ENCODE measurements at regions not wholly inside any gene's neighbourhood (a gene's known extent, or its start where the extent isn't known, plus 50 kb on each side); places are given as distances from the start of the nearest gene placed in this dataset.

DNA sequence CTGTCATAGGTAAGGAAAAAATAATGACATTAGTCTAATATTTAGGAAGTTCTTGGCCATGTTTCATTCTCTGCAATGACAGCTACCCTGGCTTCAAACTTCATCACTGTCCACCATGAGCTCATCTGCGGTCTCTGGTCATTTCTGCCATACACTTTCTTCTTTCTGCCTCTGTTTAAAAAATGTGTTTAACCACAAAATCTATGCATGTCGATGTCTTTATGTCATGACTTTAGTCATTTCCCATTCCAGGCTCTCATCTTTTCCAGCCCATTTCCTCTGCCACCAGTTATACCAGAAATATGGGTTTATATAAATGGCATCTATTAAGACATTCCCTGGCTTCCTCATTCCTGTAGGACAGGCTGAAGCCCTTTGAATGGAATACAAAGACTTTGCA lies 68.5 kb upstream of the DUSP10 start:
- no peak overlapping the region for H3K4me3 ChIP-seq
- TF ChIP-seq, protein P1, sequence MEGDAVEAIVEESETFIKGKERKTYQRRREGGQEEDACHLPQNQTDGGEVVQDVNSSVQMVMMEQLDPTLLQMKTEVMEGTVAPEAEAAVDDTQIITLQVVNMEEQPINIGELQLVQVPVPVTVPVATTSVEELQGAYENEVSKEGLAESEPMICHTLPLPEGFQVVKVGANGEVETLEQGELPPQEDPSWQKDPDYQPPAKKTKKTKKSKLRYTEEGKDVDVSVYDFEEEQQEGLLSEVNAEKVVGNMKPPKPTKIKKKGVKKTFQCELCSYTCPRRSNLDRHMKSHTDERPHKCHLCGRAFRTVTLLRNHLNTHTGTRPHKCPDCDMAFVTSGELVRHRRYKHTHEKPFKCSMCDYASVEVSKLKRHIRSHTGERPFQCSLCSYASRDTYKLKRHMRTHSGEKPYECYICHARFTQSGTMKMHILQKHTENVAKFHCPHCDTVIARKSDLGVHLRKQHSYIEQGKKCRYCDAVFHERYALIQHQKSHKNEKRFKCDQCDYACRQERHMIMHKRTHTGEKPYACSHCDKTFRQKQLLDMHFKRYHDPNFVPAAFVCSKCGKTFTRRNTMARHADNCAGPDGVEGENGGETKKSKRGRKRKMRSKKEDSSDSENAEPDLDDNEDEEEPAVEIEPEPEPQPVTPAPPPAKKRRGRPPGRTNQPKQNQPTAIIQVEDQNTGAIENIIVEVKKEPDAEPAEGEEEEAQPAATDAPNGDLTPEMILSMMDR (IDR thresholded peaks at IDR 0.05) = no peak
- DNase-seq = no peak
- no peak overlapping the region for H3K9ac ChIP-seq (ENCODE audit: low read depth in 2 of 2, low read length in 2 of 2)
- H3K36me3 ChIP-seq = no peaks in the 10 kb centered on the region
- H3K4me1 ChIP-seq = no peaks in the 10 kb centered on the region
- H3K27ac ChIP-seq = no peak overlapping the region
- intact Hi-C loops (cut with DNase I) = no loop called here
- no peaks in the 10 kb centered on the region for H3K9me3 ChIP-seq
- no peaks in the 10 kb centered on the region for H3K27me3 ChIP-seq

DNA sequence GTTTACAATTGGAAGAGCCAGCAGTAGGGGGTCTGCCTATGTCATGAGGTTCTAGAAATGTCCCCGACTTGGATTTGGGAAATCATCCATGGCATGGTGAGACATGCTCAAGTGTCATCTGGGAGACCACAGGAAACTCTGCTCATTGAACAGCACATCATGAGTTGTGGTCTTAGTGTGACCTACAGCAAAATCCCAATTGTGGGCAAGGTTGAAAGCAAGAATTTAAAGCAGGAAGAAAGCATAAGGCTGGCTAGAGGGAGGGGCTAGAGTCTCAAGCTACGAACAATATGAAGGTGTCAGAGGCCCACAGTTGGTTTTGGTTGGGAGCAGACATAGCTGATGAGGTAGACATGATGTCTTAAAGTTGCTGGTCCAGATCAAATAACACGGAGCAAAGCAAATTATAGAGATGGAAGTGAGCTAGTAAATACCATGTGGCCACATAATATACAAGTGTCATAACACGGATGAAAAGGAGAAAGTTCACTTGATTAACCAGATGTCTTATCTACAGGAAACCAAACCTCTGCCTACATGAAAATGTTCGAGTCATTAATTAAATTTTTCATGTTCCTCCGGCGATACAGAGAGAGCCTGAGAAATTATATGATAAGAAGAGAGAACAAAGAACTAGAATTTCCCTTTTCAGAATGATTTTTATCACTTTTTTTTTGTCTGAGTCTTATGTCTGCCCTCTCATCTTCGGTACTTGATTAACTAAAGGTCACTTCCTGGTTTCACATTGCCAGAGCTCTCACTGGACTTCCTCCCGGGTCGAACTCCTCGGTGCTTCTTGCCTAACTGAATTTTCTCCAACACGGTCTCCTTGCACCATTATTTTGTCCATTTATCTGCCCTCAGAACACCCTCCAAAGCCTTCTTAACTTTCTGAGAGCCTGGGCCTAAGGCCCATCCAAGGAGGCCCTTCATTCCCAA lies 67.5 kb upstream of the DUSP10 start:
- no peaks in the 10 kb centered on the region for H3K27me3 ChIP-seq
- H3K4me3 ChIP-seq = no peak overlapping the region
- TF ChIP-seq, protein P1 (IDR thresholded peaks at IDR 0.05) = no peak
- H3K9me3 ChIP-seq = no peaks in the 10 kb centered on the region
- no peak for DNase-seq
- no peak overlapping the region for H3K9ac ChIP-seq (ENCODE audit: low read depth in 2 of 2, low read length in 2 of 2)
- no peaks in the 10 kb centered on the region for H3K36me3 ChIP-seq
- intact Hi-C loops (cut with DNase I) = no loop called here
- no peak overlapping the region for H3K27ac ChIP-seq
- H3K4me1 ChIP-seq = no peaks in the 10 kb centered on the region

DNA sequence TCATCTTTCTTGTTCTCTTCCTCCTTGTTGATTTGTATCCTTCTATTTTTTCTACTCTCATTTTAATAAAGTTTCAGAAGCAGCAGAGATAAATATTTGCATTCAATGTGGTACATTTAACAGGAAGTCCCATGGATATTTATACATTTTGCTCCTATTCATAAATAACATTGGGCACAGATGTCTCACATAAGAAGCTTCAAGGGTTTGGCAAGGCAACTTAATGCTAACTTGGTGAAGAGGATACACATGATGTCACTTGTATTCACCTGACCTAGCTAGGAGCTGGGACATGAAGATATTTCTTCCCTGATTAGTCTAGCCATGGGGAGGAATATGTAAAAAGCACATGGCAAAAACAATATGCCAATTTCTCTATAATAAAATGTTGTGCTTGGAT lies 65.1 kb upstream of the DUSP10 start:
- H3K9me3 ChIP-seq = no peaks in the 10 kb centered on the region
- intact Hi-C loops (cut with DNase I) = no loop called here
- no peak overlapping the region for H3K9ac ChIP-seq (ENCODE audit: low read depth in 2 of 2, low read length in 2 of 2)
- H3K4me1 ChIP-seq = no peaks in the 10 kb centered on the region
- TF ChIP-seq, protein P1 (IDR thresholded peaks at IDR 0.05) = no peak
- no peak for DNase-seq
- H3K27ac ChIP-seq = no peak overlapping the region
- H3K4me3 ChIP-seq = no peak overlapping the region
- H3K27me3 ChIP-seq = no peaks in the 10 kb centered on the region
- no peaks in the 10 kb centered on the region for H3K36me3 ChIP-seq

DNA sequence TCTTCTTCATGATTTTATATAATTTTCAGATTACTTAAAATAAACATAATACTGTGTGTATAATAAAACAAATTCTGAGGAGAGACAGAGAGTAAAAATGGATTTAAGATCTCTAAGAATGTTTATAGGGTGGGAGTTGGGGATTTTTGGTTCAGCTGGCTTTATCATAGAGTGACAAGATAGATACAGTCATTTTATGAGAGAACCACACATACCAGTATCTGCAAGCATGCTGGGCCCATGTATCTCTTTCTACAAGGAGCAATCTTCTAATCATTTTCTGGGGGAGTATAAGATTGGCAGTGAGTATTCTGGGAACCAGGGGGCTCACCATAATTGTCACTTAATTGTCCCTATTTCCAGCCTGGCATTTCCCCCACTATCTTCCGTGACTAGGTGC lies 64.3 kb upstream of the DUSP10 start:
- Histone ChIP-seq H3K9me3 (no peaks in the 10 kb centered on the region), H3K27me3 (no peaks in the 10 kb centered on the region), H3K4me3 (no peak overlapping the region), H3K36me3 (no peaks in the 10 kb centered on the region), H3K27ac (no peak overlapping the region), H3K4me1 (no peaks in the 10 kb centered on the region), H3K9ac (ENCODE audit: low read depth in 2 of 2, low read length in 2 of 2) (no peak overlapping the region)
- TF ChIP-seq, protein P1 (IDR thresholded peaks at IDR 0.05) = no peak
- no peak for DNase-seq
- intact Hi-C loops (cut with DNase I) = no loop called here

DNA sequence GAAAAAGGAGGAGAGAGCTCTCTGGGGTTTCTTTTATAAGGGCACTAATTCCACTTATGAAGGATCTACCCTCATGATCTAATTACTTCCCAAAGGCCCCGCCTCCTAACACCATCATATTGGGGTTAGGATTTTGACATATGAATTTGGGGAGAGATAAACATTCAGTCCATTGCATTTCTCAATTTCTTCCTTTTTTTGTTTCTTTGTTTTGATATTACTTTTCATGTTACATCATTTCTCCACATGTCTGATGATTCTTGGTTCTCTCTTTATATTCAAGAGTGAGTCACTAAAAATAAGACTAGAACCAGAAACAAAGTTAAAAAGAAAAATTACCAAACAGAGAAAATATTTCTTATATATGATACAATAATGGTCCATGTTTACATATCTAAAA lies 63.2 kb upstream of the DUSP10 start:
- Histone ChIP-seq H3K9me3 (no peaks in the 10 kb centered on the region), H3K4me1 (no peaks in the 10 kb centered on the region), H3K27ac (no peak overlapping the region), H3K27me3 (no peaks in the 10 kb centered on the region), H3K36me3 (no peaks in the 10 kb centered on the region), H3K9ac (ENCODE audit: low read depth in 2 of 2, low read length in 2 of 2) (no peak overlapping the region), H3K4me3 (no peak overlapping the region)
- TF ChIP-seq, protein P1 (IDR thresholded peaks at IDR 0.05) = no peak
- DNase-seq = no peak
- intact Hi-C loops (cut with DNase I) = no loop called here
